Neuronal stem cell (in vitro differentiated cells): ENCODE measurements at regions not wholly inside any gene's neighbourhood (a gene's known extent, or its start where the extent isn't known, plus 50 kb on each side); places are given as distances from the start of the nearest gene placed in this dataset.

Experiments used
- DNase-seq: peaks from one replicate; pipeline ENCODE4 v3.0.0-alpha.2; 2013; ENCODE audit warnings: low spot score
- H2AFZ ChIP-seq: one replicate; pipeline ENCODE4 v1.6.1; 2013; ENCODE audit warnings: mild to moderate bottlenecking, low read length, inconsistent platforms
- H2AK5ac ChIP-seq: 2 replicates; pipeline ENCODE4 v1.6.1; 2013; ENCODE audit warnings: low read depth, mild to moderate bottlenecking, inconsistent platforms, low read length, moderate library complexity, mixed read lengths
- H2BK120ac ChIP-seq: 2 replicates; pipeline ENCODE4 v1.6.1; 2013; ENCODE audit warnings: low read depth, mild to moderate bottlenecking, inconsistent platforms, low read length, moderate library complexity, mixed read lengths
- H2BK12ac ChIP-seq: one replicate; pipeline ENCODE4 v1.6.1; 2013; ENCODE audit warnings: low read length, inconsistent platforms
- H2BK15ac ChIP-seq: 2 replicates; pipeline ENCODE4 v1.6.1; 2013; ENCODE audit warnings: mild to moderate bottlenecking, low read length, inconsistent platforms, mixed read lengths
- H2BK5ac ChIP-seq: one replicate; pipeline ENCODE4 v1.6.1; 2013; ENCODE audit warnings: inconsistent platforms, mild to moderate bottlenecking, low read length, moderate library complexity
- H3K14ac ChIP-seq: one replicate; pipeline ENCODE4 v1.6.1; 2013; ENCODE audit warnings: low read length, inconsistent platforms
- H3K18ac ChIP-seq: 2 replicates; pipeline ENCODE4 v1.6.1; 2013; ENCODE audit warnings: low read length, inconsistent platforms
- H3K23ac ChIP-seq: 2 replicates; pipeline ENCODE4 v1.6.1; 2013; ENCODE audit warnings: low read depth, mild to moderate bottlenecking, mixed read lengths, low read length, inconsistent platforms; ENCODE audit not compliant: poor library complexity
- H3K27ac ChIP-seq: replicated peaks from 3 replicates; pipeline ENCODE4 v1.5.1; 2013; ENCODE audit warnings: low read length, inconsistent platforms
- H3K27me3 ChIP-seq, 3 experiments: 2 replicates each; pipeline ENCODE4 v1.6.1; 2013; ENCODE audit warnings: low read length in 3 of 3, mild to moderate bottlenecking in 2 of 3, inconsistent platforms in 1 of 3, low read depth in 1 of 3, mixed read lengths in 1 of 3, moderate library complexity in 1 of 3; ENCODE audit not compliant: control insufficient read depth in 3 of 3, insufficient read depth in 3 of 3
- H3K36me3 ChIP-seq, 2 donors: replicated peaks in 1 of 2; 2 replicates each; pipeline ENCODE4 v1.6.1; 2013; ENCODE audit warnings: low read length in 2 of 2; ENCODE audit not compliant: control insufficient read depth in 2 of 2, insufficient read depth in 2 of 2
- H3K4ac ChIP-seq: 2 replicates; pipeline ENCODE4 v1.6.1; 2013; ENCODE audit warnings: inconsistent platforms, mild to moderate bottlenecking, low read length, moderate library complexity
- H3K4me1 ChIP-seq, 2 donors: 1 replicate in 1 of 2; 2 replicates in 1 of 2; pipeline ENCODE4 v1.6.1; 2013; ENCODE audit warnings: low read length in 2 of 2, low read depth in 1 of 2; ENCODE audit not compliant: control insufficient read depth in 2 of 2, insufficient read depth in 1 of 2
- H3K4me2 ChIP-seq: one replicate; pipeline ENCODE4 v1.6.1; 2013; ENCODE audit warnings: mild to moderate bottlenecking, low read length, inconsistent platforms; ENCODE audit not compliant: insufficient read depth, poor library complexity, severe bottlenecking
- H3K4me3 ChIP-seq, 2 donors: 2 replicates each; pipeline ENCODE4 v1.5.1; 2013; ENCODE audit warnings: low read length in 2 of 2, mild to moderate bottlenecking in 2 of 2, inconsistent platforms in 1 of 2, moderate library complexity in 1 of 2
- H3K79me1 ChIP-seq: one replicate; pipeline ENCODE4 v1.6.1; 2013; ENCODE audit warnings: low read depth, mild to moderate bottlenecking, inconsistent platforms, low read length, moderate library complexity
- H3K9ac ChIP-seq: one replicate; pipeline ENCODE4 v1.6.1; 2013; ENCODE audit warnings: mild to moderate bottlenecking, low read depth, low read length, inconsistent platforms; ENCODE audit not compliant: poor library complexity
- H3K9me3 ChIP-seq, 2 donors: replicated peaks in 1 of 2; 2 replicates each; pipeline versions ENCODE3 to v1.6.1; 2013; ENCODE audit warnings: low read length in 2 of 2, mild to moderate bottlenecking in 2 of 2, inconsistent platforms in 1 of 2, low read depth in 1 of 2, mixed read lengths in 1 of 2, moderate library complexity in 1 of 2; ENCODE audit not compliant: control insufficient read depth in 2 of 2, insufficient read depth in 1 of 2
- H4K8ac ChIP-seq: one replicate; pipeline ENCODE4 v1.6.1; 2013; ENCODE audit warnings: low read depth, mild to moderate bottlenecking, inconsistent platforms, low read length, moderate library complexity
- H4K91ac ChIP-seq: one replicate; pipeline ENCODE4 v1.6.1; 2013; ENCODE audit warnings: low read length, low read depth, mild to moderate bottlenecking, inconsistent platforms; ENCODE audit not compliant: poor library complexity
- WGBS, 2 donors: extraction: QIAGEN DNeasy Blood & Tissue Kit; methylation state at CpG; one replicate each; pipeline ENCODE4 v1.1.7; 2013; ENCODE audit warnings: missing lambda C conversion rate in 2 of 2, mixed read lengths in 1 of 2; ENCODE audit not compliant: insufficient read length in 2 of 2, insufficient replicate concordance in 1 of 2; ENCODE audit errors: extremely low coverage in 2 of 2; 5-methylcytosine and 5-hydroxymethylcytosine counted together

DNA sequence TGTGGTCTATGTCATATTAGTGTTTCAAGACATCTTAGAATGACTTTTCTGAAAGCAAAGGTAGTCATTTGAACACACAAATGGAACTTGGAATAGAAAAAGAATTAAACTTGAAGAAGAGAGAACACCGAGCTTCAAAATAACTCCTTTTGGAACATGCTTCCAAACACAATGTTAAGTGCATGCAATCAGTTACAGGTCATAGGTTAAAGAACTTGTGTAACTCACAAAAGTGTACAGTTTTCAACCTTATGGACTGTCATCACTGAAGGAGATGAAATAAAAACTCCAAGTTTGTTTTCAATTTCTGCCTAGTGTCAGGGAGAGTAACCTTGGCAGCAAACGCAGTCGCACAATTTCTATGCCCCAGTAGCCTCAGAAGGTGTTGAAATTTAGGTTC is 192.9 kb upstream of the NECTIN3 start:
- Histone ChIP-seq H4K8ac (no peak overlapping the region), H3K79me1 (no peaks in the 10 kb centered on the region), H3K23ac (no peak overlapping the region), H3K9ac (no peak overlapping the region), H3K9me3 (peaks cover 0 to 8% of the 10 kb centered on the region in 2 donors), H3K4me1 (no peaks in the 10 kb centered on the region), H3K4me3 (no peak overlapping the region), H3K36me3 (no peaks in the 10 kb centered on the region), H3K4me2 (no peak overlapping the region), H3K18ac (no peak overlapping the region), H2BK5ac (no peak overlapping the region), H3K27ac (no peak overlapping the region), H2BK12ac (no peak overlapping the region), H2BK15ac (no peak overlapping the region), H3K27me3 (no peaks in the 10 kb centered on the region), H4K91ac (no peak overlapping the region), H2AK5ac (no peak overlapping the region), H2BK120ac (no peak overlapping the region), H3K4ac (no peak overlapping the region), H3K14ac (no peak overlapping the region), H2AFZ (no peak overlapping the region)
- DNase-seq: no peak
- WGBS, 2 donors: no CpG with 5 or more reads among the region's 3 CpGs

DNA sequence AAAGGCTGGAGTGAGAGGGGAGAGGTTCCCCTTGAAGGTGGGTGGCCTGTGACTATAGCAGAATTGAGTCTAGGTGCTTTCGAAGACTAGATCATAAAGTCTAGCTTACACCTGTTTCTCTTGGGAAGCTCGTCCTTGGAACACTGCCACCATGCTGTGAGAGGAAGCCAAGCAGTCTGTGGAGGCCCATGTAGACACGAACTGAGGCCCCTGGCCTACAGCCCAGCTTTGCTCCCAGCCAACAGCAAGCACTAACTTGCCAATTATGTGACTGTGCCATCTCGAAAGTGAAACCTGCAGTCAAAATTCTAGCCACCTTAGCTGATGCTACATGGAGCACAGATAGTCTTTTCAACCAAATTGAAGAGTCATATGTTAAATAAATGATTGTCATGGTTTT is 190.5 kb upstream of the NECTIN3 start:
- Histone ChIP-seq H3K9ac (no peak overlapping the region), H3K4me2 (no peak overlapping the region), H2AK5ac (no peak overlapping the region), H2AFZ (no peak overlapping the region), H4K8ac (no peak overlapping the region), H3K79me1 (no peaks in the 10 kb centered on the region), H3K4me1 (peaks cover 0 to under 1% of the 10 kb centered on the region in 2 donors), H3K18ac (no peak overlapping the region), H3K27me3 (no peaks in the 10 kb centered on the region), H2BK12ac (no peak overlapping the region), H4K91ac (no peak overlapping the region), H3K14ac (no peak overlapping the region), H3K36me3 (no peaks in the 10 kb centered on the region), H2BK120ac (no peak overlapping the region), H3K4me3 (no peak overlapping the region), H2BK5ac (no peak overlapping the region), H3K27ac (no peak overlapping the region), H3K23ac (no peak overlapping the region), H3K9me3 (no peaks in the 10 kb centered on the region), H3K4ac (no peak overlapping the region), H2BK15ac (no peak overlapping the region)
- no peak for DNase-seq
- WGBS, 2 donors: no CpG with 5 or more reads among the region's 4 CpGs

DNA sequence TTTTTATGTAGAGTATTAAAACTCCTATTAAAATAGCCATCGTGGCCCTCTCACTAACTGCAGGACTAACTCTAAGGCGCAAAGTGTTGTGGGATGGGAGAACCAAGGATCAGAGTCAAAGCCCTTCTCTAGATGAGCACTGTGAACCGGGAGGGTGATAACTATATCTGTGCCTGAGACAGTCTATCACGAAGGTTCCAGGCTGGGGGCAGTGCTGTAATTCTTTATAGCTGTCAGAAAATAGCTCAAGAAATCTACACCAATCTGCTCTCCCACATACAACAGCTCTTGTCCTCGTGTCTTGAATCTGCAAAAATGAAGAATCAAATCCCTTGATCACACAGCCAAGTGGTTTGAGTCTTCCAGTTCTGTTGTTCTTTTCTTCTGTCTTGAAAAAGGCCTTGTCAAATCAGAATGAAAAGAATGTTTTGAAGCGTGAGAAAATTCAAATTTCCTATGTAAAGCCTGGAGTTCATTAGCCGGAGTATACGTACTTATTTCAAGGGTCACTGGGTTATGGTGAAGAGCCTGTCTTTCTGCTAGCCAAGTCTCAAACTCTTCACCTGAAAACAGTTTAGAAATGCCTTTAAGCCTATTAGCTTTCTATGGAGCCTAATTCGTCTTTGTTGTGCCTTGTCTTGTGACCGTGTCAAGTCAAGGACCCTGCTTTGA is 185.3 kb upstream of the NECTIN3 start:
- Histone ChIP-seq H3K4me3 (no peak overlapping the region), H2AK5ac (no peak overlapping the region), H3K36me3 (no peaks in the 10 kb centered on the region), H3K79me1 (no peaks in the 10 kb centered on the region), H3K18ac (no peak overlapping the region), H2BK5ac (no peak overlapping the region), H3K27me3 (no peaks in the 10 kb centered on the region), H3K4ac (no peak overlapping the region), H3K4me2 (no peak overlapping the region), H2BK12ac (no peak overlapping the region), H3K27ac (peak overlapping the region; percentile 88), H3K9me3 (no peaks in the 10 kb centered on the region), H3K9ac (no peak overlapping the region), H3K4me1 (peaks cover 1 to 4% of the 10 kb centered on the region in 2 donors), H3K14ac (no peak overlapping the region), H3K23ac (no peak overlapping the region), H4K8ac (no peak overlapping the region), H2BK120ac (no peak overlapping the region), H2BK15ac (no peak overlapping the region), H4K91ac (no peak overlapping the region), H2AFZ (peak overlapping the region; percentile 7)
- WGBS, 2 donors: no CpG with 5 or more reads among the region's 10 CpGs
- DNase-seq: peak; percentile 76

DNA sequence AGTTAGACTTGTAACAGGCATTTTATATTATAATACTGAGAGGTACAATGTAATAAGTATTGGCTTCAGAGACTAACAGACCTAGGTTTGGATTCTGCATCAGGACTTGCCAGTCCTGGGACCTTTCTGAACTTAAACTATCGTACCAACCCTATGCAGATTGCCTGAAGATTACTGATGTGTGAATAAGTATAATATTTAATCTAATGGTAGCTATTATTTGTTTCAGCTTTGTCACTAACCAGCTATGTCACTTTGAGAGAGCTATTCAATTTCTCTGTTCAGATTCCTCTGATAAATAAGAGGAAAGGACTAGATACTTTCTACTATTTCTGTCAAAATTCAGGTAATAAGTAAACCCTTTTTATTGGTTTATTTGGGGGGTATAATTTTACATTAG is 184.4 kb upstream of the NECTIN3 start:
- H3K9ac ChIP-seq: no peak overlapping the region

More for the DNA sequence above, 184.4 kb upstream of the NECTIN3 start:
- Histone ChIP-seq H3K4me2 (no peak overlapping the region), H3K23ac (no peak overlapping the region), H3K4me1 (peaks cover 1 to 4% of the 10 kb centered on the region in 2 donors), H2AK5ac (no peak overlapping the region), H3K18ac (no peak overlapping the region), H2BK5ac (no peak overlapping the region), H2AFZ (no peak overlapping the region), H3K4me3 (no peak overlapping the region), H3K36me3 (no peaks in the 10 kb centered on the region), H3K14ac (no peak overlapping the region), H4K91ac (no peak overlapping the region), H4K8ac (no peak overlapping the region), H2BK12ac (no peak overlapping the region), H3K79me1 (no peaks in the 10 kb centered on the region), H3K4ac (no peak overlapping the region), H3K9me3 (no peaks in the 10 kb centered on the region), H3K27me3 (no peaks in the 10 kb centered on the region), H2BK15ac (no peak overlapping the region), H2BK120ac (no peak overlapping the region), H3K27ac (no peak overlapping the region)
- WGBS, 2 donors: no CpG with 5 or more reads among the region's 1 CpG
- DNase-seq: no peak
